IMR-90 (cell line): ENCODE measurements at regions not wholly inside any gene's neighbourhood (a gene's known extent, or its start where the extent isn't known, plus 50 kb on each side); places are given as distances from the start of the nearest gene placed in this dataset.

Source experiments
- ATAC-seq: fragments of 200-7000 bp; cut with Tn5 transposase; 2 replicates; pipeline ENCODE4 v1.9.1; 2020; ENCODE audit warnings: low read depth, mild to moderate bottlenecking, moderate library complexity
- BruUV-seq: library from RNA; stranded (reverse); fragments of 400-500 nt; replicated peaks from 2 replicates; lab custom pipeline; 2021; lab: Mats Ljungman, UMichigan
- CTCF ChIA-PET: fragments of 300-600 bp; formaldehyde crosslinking; extraction: SDS; loops from one replicate; lab custom pipeline; 2021; ENCODE audit warnings: antibody characterized with exemption; lab: Yijun Ruan, JAX
- POLR2A ChIA-PET: fragments of 300-600 bp; sonication (Branson Sonifier 250); formaldehyde crosslinking; loops from one replicate; lab custom pipeline; 2022; ENCODE audit warnings: antibody characterized with exemption; ENCODE audit not compliant: unreplicated experiment; lab: Charles Lee
- DNase-seq: peaks from one replicate; pipeline ENCODE4 v3.0.0; 2013
- H2AFZ ChIP-seq: replicated peaks from 2 replicates; pipeline ENCODE3; 2013; ENCODE audit warnings: low read length, mild to moderate bottlenecking; ENCODE audit not compliant: poor library complexity
- H2AK5ac ChIP-seq: 2 replicates; pipeline ENCODE4 v1.6.1; 2013; ENCODE audit warnings: low read depth, low read length, inconsistent platforms
- H2AK9ac ChIP-seq: replicated peaks from 2 replicates; pipeline ENCODE3; 2013; ENCODE audit warnings: mild to moderate bottlenecking, low read depth, low read length, moderate library complexity; ENCODE audit not compliant: poor library complexity
- H2BK120ac ChIP-seq: 2 replicates; pipeline ENCODE4 v1.6.1; 2013; ENCODE audit warnings: low read depth, low read length, inconsistent platforms
- H2BK15ac ChIP-seq: 3 replicates; pipeline ENCODE4 v1.6.1; 2013; ENCODE audit warnings: low read depth, low read length, inconsistent platforms
- H2BK20ac ChIP-seq: 2 replicates; pipeline ENCODE4 v1.6.1; 2013; ENCODE audit warnings: low read depth, mild to moderate bottlenecking, inconsistent platforms, low read length, moderate library complexity
- H2BK5ac ChIP-seq: 2 replicates; pipeline ENCODE4 v1.6.1; 2013; ENCODE audit warnings: mild to moderate bottlenecking, low read depth, low read length, inconsistent platforms; ENCODE audit not compliant: poor library complexity, severe bottlenecking
- H3K14ac ChIP-seq: replicated peaks from 2 replicates; pipeline ENCODE4 v1.6.1; 2013; ENCODE audit warnings: low read depth, low read length, inconsistent platforms
- H3K18ac ChIP-seq: 2 replicates; pipeline ENCODE4 v1.6.1; 2013; ENCODE audit warnings: low read depth, low read length, control low read depth
- H3K23ac ChIP-seq: 2 replicates; pipeline ENCODE4 v1.6.1; 2013; ENCODE audit warnings: low read depth, low read length, inconsistent platforms
- H3K27ac ChIP-seq: 2 replicates; pipeline ENCODE4 v1.5.1; 2013; ENCODE audit warnings: mild to moderate bottlenecking, control low read depth, low read length; ENCODE audit not compliant: insufficient read depth
- H3K27me3 ChIP-seq: 2 replicates; pipeline ENCODE4 v1.6.1; 2013; ENCODE audit warnings: low read length; ENCODE audit not compliant: control insufficient read depth, insufficient read depth
- H3K36me3 ChIP-seq: 2 replicates; pipeline ENCODE4 v1.6.1; 2013; ENCODE audit warnings: low read length, mixed read lengths; ENCODE audit not compliant: control insufficient read depth, insufficient read depth
- H3K4ac ChIP-seq: 2 replicates; pipeline ENCODE4 v1.6.1; 2013; ENCODE audit warnings: low read depth, low read length, inconsistent platforms
- H3K4me1 ChIP-seq: 2 replicates; pipeline ENCODE4 v1.6.1; 2013; ENCODE audit warnings: low read length, mixed read lengths; ENCODE audit not compliant: control insufficient read depth, insufficient read depth
- H3K4me2 ChIP-seq: 2 replicates; pipeline ENCODE4 v1.6.1; 2013; ENCODE audit warnings: low read depth, mild to moderate bottlenecking, control low read depth, low read length, moderate library complexity
- H3K4me3 ChIP-seq: 2 replicates; pipeline ENCODE4 v1.5.1; 2013; ENCODE audit warnings: low read depth, mild to moderate bottlenecking, control low read depth, low read length, moderate library complexity; ENCODE audit not compliant: insufficient read depth
- H3K56ac ChIP-seq: 2 replicates; pipeline ENCODE4 v1.6.1; 2013; ENCODE audit warnings: low read length, inconsistent platforms; ENCODE audit not compliant: insufficient read depth; ENCODE audit errors: extremely low read depth
- H3K79me1 ChIP-seq, 2 experiments: 2 replicates each; pipeline ENCODE4 v1.6.1; 2013; ENCODE audit warnings: low read length in 2 of 2, inconsistent platforms in 1 of 2, low read depth in 1 of 2
- H3K9ac ChIP-seq: 2 replicates; pipeline ENCODE4 v1.6.1; 2013; ENCODE audit warnings: low read depth, low read length, control low read depth
- H3K9me1 ChIP-seq: 2 replicates; pipeline ENCODE4 v1.6.1; 2013; ENCODE audit warnings: low read length, inconsistent platforms; ENCODE audit not compliant: insufficient read depth
- H3K9me3 ChIP-seq: 2 replicates; pipeline ENCODE4 v1.6.1; 2013; ENCODE audit warnings: low read length; ENCODE audit not compliant: control insufficient read depth, insufficient read depth
- H4K20me1 ChIP-seq: 2 replicates; pipeline ENCODE4 v1.6.1; 2013; ENCODE audit warnings: low read length, inconsistent platforms; ENCODE audit not compliant: insufficient read depth
- H4K5ac ChIP-seq: 2 replicates; pipeline ENCODE4 v1.6.1; 2013; ENCODE audit warnings: mild to moderate bottlenecking, low read depth, low read length, control low read depth
- H4K8ac ChIP-seq, 2 experiments: 2 replicates each; pipeline ENCODE4 v1.6.1; 2013; ENCODE audit warnings: low read depth in 2 of 2, low read length in 2 of 2, control low read depth in 1 of 2, inconsistent platforms in 1 of 2
- H4K91ac ChIP-seq: 2 replicates; pipeline ENCODE4 v1.6.1; 2013; ENCODE audit warnings: low read depth, low read length, inconsistent platforms; ENCODE audit not compliant: insufficient read depth
- CEBPB ChIP-seq: IDR thresholded peaks from 2 replicates; pipeline ENCODE4 v1.6.1; 2012; ENCODE audit warnings: low read depth, low read length, improper control_type of control experiment
- FOS ChIP-seq: fragments of 150-350 bp; IDR thresholded peaks from 2 replicates; pipeline ENCODE4 v1.6.1; 2016; ENCODE audit warnings: low read depth, low read length
- RCOR1 ChIP-seq: IDR thresholded peaks from 2 replicates; pipeline ENCODE4 v1.6.1; 2012; ENCODE audit warnings: mild to moderate bottlenecking, low read length, improper control_type of control experiment; ENCODE audit not compliant: insufficient replicate concordance
- WGBS, 2 experiments: methylation state at CpG; one replicate each; pipeline versions ENCODE4 v1.1.5 to v1.1.7; 2013; ENCODE audit warnings: missing lambda C conversion rate in 2 of 2; ENCODE audit not compliant: insufficient read length in 1 of 2; ENCODE audit errors: extremely low coverage in 2 of 2; 5-methylcytosine and 5-hydroxymethylcytosine counted together
- dilution Hi-C: fragments of 300-500 bp; cut with HindIII; formaldehyde crosslinking; loops from one replicate; pipeline ENCODE4 v1.14.3; 2018; ENCODE audit warnings: low sequenced_read_pairs; ENCODE audit not compliant: unreplicated experiment
- in situ Hi-C: fragments of 300-500 bp; cut with MboI; formaldehyde crosslinking; loops from 3 replicates; pipeline ENCODE4 v1.14.3; 2019; ENCODE audit warnings: low sequenced_read_pairs, inconsistent platforms, mixed read lengths
- intact Hi-C: fragments of 100-400 bp; cut with micrococcal nuclease; formaldehyde crosslinking; loops from 2 replicates; pipeline ENCODE4 v1.10.0; 2022

DNA sequence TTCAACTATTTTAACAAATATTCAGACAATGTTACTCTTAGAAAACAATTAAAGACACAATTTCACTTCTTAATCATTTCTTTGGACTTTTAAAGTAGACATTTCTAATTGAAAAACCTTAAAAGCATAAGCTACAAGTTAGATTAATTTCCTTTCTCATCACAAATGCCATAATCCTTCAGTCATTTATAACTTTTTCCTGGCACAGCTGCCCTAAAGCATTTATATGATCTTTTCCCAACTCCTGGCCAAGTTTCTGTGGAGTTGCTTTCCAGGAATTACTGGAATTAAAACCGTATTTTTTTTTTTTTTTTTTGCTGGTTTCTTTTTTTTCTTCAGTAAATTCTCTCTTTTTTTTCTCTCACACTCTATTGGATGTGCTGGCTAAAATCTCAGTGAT lies 615.9 kb downstream of the TBC1D4 start:
- H3K79me1 ChIP-seq = no peaks in the 10 kb centered on the region
- H3K4me2 ChIP-seq = no peak overlapping the region
- H2BK5ac ChIP-seq = no peak overlapping the region
- POLR2A ChIA-PET = no interaction called here
- no peaks in the 10 kb centered on the region for H3K9me1 ChIP-seq
- H2AK5ac ChIP-seq = no peak overlapping the region
- in situ Hi-C loops (no loop called here), intact Hi-C loops (no loop called here), dilution Hi-C loops (no loop called here)
- no peak for TF ChIP-seq CEBPB
- no peak for TF ChIP-seq FOS
- TF ChIP-seq RCOR1 = no peak
- CTCF ChIA-PET = no interaction called here
- no peaks in the 10 kb centered on the region for H3K36me3 ChIP-seq
- H3K4me1 ChIP-seq = no peaks in the 10 kb centered on the region
- WGBS, 2 experiments = no CpG with 5 or more reads among the region's 1 CpG
- H2AK9ac ChIP-seq = no peak overlapping the region
- no peak overlapping the region for H2BK15ac ChIP-seq
- no TSS peak for BruUV-seq
- no peak overlapping the region for H2BK120ac ChIP-seq
- H3K56ac ChIP-seq = no peak overlapping the region
- no peak overlapping the region for H3K14ac ChIP-seq
- H3K4ac ChIP-seq = no peak overlapping the region
- DNase-seq (no peak), ATAC-seq (no peak)
- no peak overlapping the region for H2BK20ac ChIP-seq
- H2AFZ ChIP-seq = no peak overlapping the region
- no peak overlapping the region for H3K4me3 ChIP-seq
- no peaks in the 10 kb centered on the region for H4K20me1 ChIP-seq
- H4K5ac ChIP-seq = no peak overlapping the region
- H3K27me3 ChIP-seq = no peaks in the 10 kb centered on the region
- H3K18ac ChIP-seq = no peak overlapping the region
- no peak overlapping the region for H4K91ac ChIP-seq
- H3K9me3 ChIP-seq = no peaks in the 10 kb centered on the region
- no peak overlapping the region for H3K27ac ChIP-seq
- no peak overlapping the region for H3K9ac ChIP-seq
- no peak overlapping the region for H3K23ac ChIP-seq
- no peak overlapping the region for H4K8ac ChIP-seq
